GM12872 (cell line): ENCODE measurements at regions not wholly inside any gene's neighbourhood (a gene's known extent, or its start where the extent isn't known, plus 50 kb on each side); places are given as distances from the start of the nearest gene placed in this dataset.

Experiments used
- TF ChIP-seq, protein P1 (sequence below): IDR thresholded peaks from 3 replicates; pipeline ENCODE4 v1.5.1; 2011; ENCODE audit warnings: low read depth, mild to moderate bottlenecking, low read length, moderate library complexity; ENCODE audit not compliant: insufficient read depth

GRCh38 chr3:14333215-14333614, 69.2 kb upstream of the SLC6A6 start:
- TF ChIP-seq, protein P1, sequence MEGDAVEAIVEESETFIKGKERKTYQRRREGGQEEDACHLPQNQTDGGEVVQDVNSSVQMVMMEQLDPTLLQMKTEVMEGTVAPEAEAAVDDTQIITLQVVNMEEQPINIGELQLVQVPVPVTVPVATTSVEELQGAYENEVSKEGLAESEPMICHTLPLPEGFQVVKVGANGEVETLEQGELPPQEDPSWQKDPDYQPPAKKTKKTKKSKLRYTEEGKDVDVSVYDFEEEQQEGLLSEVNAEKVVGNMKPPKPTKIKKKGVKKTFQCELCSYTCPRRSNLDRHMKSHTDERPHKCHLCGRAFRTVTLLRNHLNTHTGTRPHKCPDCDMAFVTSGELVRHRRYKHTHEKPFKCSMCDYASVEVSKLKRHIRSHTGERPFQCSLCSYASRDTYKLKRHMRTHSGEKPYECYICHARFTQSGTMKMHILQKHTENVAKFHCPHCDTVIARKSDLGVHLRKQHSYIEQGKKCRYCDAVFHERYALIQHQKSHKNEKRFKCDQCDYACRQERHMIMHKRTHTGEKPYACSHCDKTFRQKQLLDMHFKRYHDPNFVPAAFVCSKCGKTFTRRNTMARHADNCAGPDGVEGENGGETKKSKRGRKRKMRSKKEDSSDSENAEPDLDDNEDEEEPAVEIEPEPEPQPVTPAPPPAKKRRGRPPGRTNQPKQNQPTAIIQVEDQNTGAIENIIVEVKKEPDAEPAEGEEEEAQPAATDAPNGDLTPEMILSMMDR = no peak

GRCh38 chr3:14333621-14334020, 68.8 kb upstream of the SLC6A6 start:
- TF ChIP-seq, protein P1 = no peak

DNA sequence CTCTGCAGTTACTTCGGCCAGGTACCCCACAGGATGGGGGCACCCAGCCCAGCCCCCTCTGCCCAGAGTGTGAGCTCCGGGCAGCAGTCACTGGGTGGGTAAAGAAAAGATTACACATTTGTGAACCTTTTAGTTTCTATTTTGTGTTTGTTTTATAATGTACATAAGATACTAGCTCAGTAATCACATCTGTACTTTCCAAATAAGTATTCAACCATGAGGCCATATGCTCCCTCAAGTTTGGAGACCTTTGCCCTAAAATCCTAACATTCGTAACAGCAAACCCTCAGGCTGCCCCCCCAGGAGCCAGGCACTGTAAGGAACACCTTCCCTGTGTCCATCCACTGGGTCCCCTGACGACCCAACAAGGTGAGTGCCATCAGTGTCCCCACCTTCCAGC, 68.3 kb upstream of the SLC6A6 start:
- TF ChIP-seq, protein P1 = no peak

DNA sequence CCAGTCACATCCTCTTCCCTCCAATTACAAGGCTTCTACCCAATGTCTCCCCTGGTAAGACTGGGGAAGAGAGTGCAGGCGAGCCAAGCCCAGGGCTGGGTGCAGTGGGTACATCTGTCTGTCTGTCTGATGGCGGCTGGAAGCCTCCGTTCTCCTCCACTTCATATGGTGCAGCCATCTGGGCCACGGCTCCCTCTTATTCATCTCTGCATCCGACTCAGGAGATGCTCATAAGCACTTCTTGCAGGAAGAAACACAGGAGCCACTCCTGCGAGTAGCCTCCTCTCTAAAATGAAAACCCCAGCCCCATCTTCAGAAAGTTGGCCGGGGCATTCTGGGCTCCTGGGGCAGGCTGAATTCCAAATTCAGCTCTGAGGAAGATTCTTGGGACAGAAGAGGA, 67.5 kb upstream of the SLC6A6 start:
- TF ChIP-seq, protein P1 = no peak

DNA sequence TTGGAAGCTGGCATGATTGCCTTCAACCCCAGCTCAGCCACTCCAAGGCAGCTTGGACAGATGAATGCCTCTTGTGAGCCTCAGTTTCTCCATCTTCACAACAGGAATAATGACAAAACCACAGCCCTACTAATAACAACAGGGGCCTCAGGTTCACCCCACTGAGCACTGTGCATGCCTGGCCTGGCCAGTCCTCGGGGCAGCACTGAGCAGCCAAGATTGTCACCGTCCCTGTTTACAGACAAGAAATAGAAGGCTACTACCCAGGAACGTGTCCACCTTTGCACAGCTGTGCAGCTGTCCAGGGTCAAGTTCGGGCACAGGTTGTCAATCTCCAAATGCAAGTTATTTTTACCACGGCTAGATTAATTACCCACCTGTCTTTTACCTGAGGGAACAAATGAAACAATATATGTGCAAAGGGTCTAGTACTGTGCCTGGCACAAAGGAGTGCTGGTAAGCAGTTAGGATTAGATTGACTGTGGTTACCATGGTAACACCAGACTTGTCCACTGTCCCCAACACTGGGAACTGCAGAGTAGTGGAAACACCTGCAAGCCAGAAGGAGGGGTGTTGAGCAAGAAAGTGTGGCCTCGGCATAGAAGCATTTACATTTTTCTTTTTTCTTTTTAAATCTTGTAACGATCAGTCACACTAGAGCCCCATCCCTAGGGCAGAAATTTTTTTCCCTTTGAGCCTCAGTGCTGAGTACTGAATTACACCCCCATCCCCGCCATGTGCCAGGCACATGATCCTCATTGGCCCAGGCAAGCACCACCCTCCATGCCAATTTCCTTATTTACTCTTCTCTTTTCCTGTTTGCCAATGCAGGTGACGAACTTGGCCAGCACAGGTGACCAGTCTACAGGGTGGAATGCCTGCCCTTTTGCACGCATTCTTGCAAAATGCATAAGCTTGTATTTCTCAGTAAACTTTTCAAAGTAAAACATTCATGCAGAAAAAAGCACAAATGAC, 66.3 kb upstream of the SLC6A6 start:
- TF ChIP-seq, protein P1 = no peak

DNA sequence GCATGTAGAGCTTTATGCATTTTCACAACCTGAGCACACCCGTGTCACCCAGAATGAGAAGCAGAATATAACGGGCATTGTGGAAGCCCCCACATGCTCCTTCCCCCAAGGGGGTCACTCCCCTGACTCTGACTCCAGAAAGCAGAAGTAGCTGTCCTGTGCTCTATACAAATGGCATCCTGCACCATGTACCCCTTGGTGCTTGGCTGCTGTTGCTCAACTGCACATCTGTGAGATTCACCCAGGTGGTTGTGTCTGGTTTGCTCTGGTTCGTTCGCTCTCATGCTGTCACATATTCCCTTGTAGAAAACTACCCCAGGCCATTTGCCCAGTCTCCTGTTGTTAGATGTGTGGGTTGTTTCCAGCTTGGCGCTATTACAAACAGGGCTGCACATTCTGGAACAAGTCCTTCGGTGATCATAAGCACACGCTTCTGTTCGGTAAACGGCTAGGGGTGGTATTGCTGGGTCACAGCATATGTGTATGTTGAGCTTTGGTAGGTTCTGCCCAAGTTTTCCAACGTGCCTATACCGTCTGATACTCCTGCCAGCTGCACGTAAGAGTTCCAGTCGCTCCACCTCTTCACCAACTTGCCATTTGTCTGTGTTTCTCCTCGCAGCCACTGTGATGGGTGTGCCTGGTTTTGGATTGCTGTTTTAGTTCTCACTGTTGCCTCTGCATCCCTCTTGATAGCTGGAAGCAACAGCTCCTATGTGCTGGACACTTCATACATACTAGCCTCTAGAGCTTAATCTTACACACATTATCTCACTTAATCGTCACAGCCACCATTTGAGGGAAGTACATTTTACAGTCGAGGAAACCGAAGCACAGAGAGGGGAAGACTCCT, 65.4 kb upstream of the SLC6A6 start:
- TF ChIP-seq, protein P1 = no peak

DNA sequence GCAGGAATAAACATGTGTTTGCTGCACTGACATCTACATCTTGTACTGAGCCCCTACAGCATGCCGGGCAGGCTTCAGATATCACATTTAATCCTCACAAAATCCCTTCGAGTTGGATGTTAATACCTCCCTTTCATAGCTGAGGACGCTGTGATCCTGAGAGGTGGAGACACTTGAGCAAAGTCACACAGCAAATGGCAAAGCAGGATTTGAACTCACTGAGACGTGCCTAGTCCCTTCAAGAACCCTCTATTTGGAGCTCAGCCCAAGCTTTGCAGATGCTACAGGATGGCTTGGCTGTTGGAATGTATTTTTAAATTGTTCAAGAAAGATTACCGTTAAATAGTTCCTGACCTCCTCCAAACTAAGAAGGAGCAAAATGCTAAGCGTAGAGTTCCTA, 64.6 kb upstream of the SLC6A6 start:
- TF ChIP-seq, protein P1 = no peak
